Liver (tissue), 8 donors: ENCODE measurements at regions not wholly inside any gene's neighbourhood (a gene's known extent, or its start where the extent isn't known, plus 50 kb on each side); places are given as distances from the start of the nearest gene placed in this dataset.

Experiments used
- DNase-seq: peaks from one replicate; pipeline ENCODE4 v3.0.0-alpha.2; 2017; ENCODE audit warnings: low spot score
- H3K27ac ChIP-seq, 2 donors: one replicate each; pipeline ENCODE4 v1.7.0; 2013; ENCODE audit warnings: inconsistent platforms in 2 of 2, low read length in 2 of 2, control low read depth in 1 of 2, low read depth in 1 of 2, mild to moderate bottlenecking in 1 of 2
- H3K27me3 ChIP-seq, 4 donors: one replicate each; pipeline versions ENCODE4 v1.6.1 to v1.7.0; 2013; ENCODE audit warnings: low read length in 3 of 4, inconsistent platforms in 1 of 4, mild to moderate bottlenecking in 1 of 4, moderate library complexity in 1 of 4; ENCODE audit not compliant: control insufficient read depth in 4 of 4, insufficient read depth in 4 of 4
- H3K36me3 ChIP-seq, 4 donors: one replicate each; pipeline versions ENCODE4 v1.6.1 to v1.7.0; 2013; ENCODE audit warnings: low read length in 3 of 4, mild to moderate bottlenecking in 3 of 4, low read depth in 1 of 4, moderate library complexity in 1 of 4; ENCODE audit not compliant: control insufficient read depth in 4 of 4, insufficient read depth in 3 of 4
- H3K4me1 ChIP-seq, 4 donors: one replicate each; pipeline versions ENCODE4 v1.6.1 to v1.7.0; 2013; ENCODE audit warnings: low read length in 3 of 4, mild to moderate bottlenecking in 3 of 4, moderate library complexity in 1 of 4; ENCODE audit not compliant: control insufficient read depth in 4 of 4, insufficient read depth in 4 of 4
- H3K4me3 ChIP-seq, 3 donors: one replicate each; pipeline versions ENCODE4 v1.6.1 to v1.7.0; 2013; ENCODE audit warnings: low read length in 3 of 3, control low read depth in 1 of 3, low read depth in 1 of 3, mild to moderate bottlenecking in 1 of 3
- H3K9ac ChIP-seq, 2 donors: one replicate each; pipeline ENCODE4 v1.7.0; 2013; ENCODE audit warnings: low read length in 2 of 2, mild to moderate bottlenecking in 2 of 2, moderate library complexity in 2 of 2, control low read depth in 1 of 2, low read depth in 1 of 2
- H3K9me3 ChIP-seq, 4 donors: one replicate each; pipeline versions ENCODE4 v1.6.1 to v1.7.0; 2013; ENCODE audit warnings: low read length in 3 of 4; ENCODE audit not compliant: control insufficient read depth in 4 of 4
- ATF3 ChIP-seq: IDR thresholded peaks from 2 replicates; pipeline ENCODE4 v1.6.1; 2016; ENCODE audit warnings: antibody characterized with exemption
- CTCF ChIP-seq: fragments of 150-350 bp; IDR thresholded peaks from 2 replicates; pipeline ENCODE4 v1.5.1; 2017; ENCODE audit warnings: improper control_type of control experiment, low read depth, low read length; ENCODE audit not compliant: missing input control
- EGR1 ChIP-seq, 2 donors: IDR thresholded peaks; 2 replicates each; pipeline ENCODE4 v1.6.1; 2016 to 2018; ENCODE audit warnings: antibody characterized with exemption in 2 of 2, low read depth in 2 of 2
- FOXA1 ChIP-seq: IDR thresholded peaks from 2 replicates; pipeline ENCODE4 v1.6.1; 2016; ENCODE audit warnings: antibody characterized with exemption
- FOXA2 ChIP-seq: IDR thresholded peaks from 2 replicates; pipeline ENCODE4 v1.6.1; 2016; ENCODE audit warnings: antibody characterized with exemption
- GABPA ChIP-seq, 2 donors: IDR thresholded peaks in 1 of 2; conservative IDR thresholded peaks in 1 of 2; 2 replicates each; pipeline ENCODE4 v1.6.1; 2016; ENCODE audit warnings: antibody characterized with exemption in 2 of 2, mild to moderate bottlenecking in 1 of 2, moderate library complexity in 1 of 2
- HNF4A ChIP-seq, 2 donors: conservative IDR thresholded peaks; 2 replicates each; pipeline ENCODE4 v1.6.1; 2016; ENCODE audit warnings: antibody characterized with exemption in 2 of 2, mild to moderate bottlenecking in 2 of 2
- HNF4G ChIP-seq: IDR thresholded peaks from 2 replicates; pipeline ENCODE4 v1.6.1; 2016; ENCODE audit warnings: antibody characterized with exemption
- JUND ChIP-seq, 2 donors: IDR thresholded peaks; 2 replicates each; pipeline ENCODE4 v1.6.1; 2016; ENCODE audit warnings: antibody characterized with exemption in 2 of 2
- MAX ChIP-seq: IDR thresholded peaks from 2 replicates; pipeline ENCODE4 v1.6.1; 2016; ENCODE audit warnings: antibody characterized with exemption
- NR2F2 ChIP-seq: IDR thresholded peaks from 2 replicates; pipeline ENCODE4 v1.6.1; 2016; ENCODE audit warnings: antibody characterized with exemption
- RAD21 ChIP-seq, 2 donors: IDR thresholded peaks; 2 replicates each; pipeline ENCODE4 v1.6.1; 2016; ENCODE audit warnings: antibody characterized with exemption in 2 of 2, mild to moderate bottlenecking in 2 of 2
- REST ChIP-seq: IDR thresholded peaks from 2 replicates; pipeline ENCODE4 v1.6.1; 2016; ENCODE audit warnings: antibody characterized with exemption, mild to moderate bottlenecking
- SP1 ChIP-seq: IDR thresholded peaks from 2 replicates; pipeline ENCODE4 v1.6.1; 2018; ENCODE audit warnings: antibody characterized with exemption, mild to moderate bottlenecking
- TAF1 ChIP-seq: conservative IDR thresholded peaks from 2 replicates; pipeline ENCODE4 v1.6.1; 2016; ENCODE audit warnings: antibody characterized with exemption, mild to moderate bottlenecking
- YY1 ChIP-seq: IDR thresholded peaks from 2 replicates; pipeline ENCODE4 v1.6.1; 2016; ENCODE audit warnings: antibody characterized with exemption, mild to moderate bottlenecking
- ZBTB33 ChIP-seq: IDR thresholded peaks from 2 replicates; pipeline ENCODE4 v1.6.1; 2016; ENCODE audit warnings: antibody characterized with exemption
- WGBS: extraction: QIAGEN DNeasy Blood & Tissue Kit; methylation state at CpG from one replicate; pipeline ENCODE4 v1.1.7; 2013; 5-methylcytosine and 5-hydroxymethylcytosine counted together
- donor health status: healthy.
- donor health status: healthy.
- donor health status: healthy.
- donor health status: healthy.
- donor health status: healthy.

GRCh38 chr22:44404341-44405020 lies 91.7 kb upstream of the SHISAL1 start:
- Histone ChIP-seq H3K9ac (no peak overlapping the region), H3K4me1 (no peaks in the 10 kb centered on the region), H3K36me3 (no peaks in the 10 kb centered on the region), H3K9me3 (no peaks in the 10 kb centered on the region), H3K27me3 (no peaks in the 10 kb centered on the region), H3K4me3 (no peak overlapping the region), H3K27ac (no peak overlapping the region)
- no peak for TF ChIP-seq HNF4G
- no peak for DNase-seq
- 88% methylated on average over 16 of the region's 16 CpGs for WGBS

- Histone ChIP-seq H3K9ac (no peak overlapping the region), H3K4me1 (no peaks in the 10 kb centered on the region), H3K36me3 (no peaks in the 10 kb centered on the region), H3K27me3 (no peaks in the 10 kb centered on the region), H3K27ac (no peak overlapping the region), H3K4me3 (no peak overlapping the region), H3K9me3 (no peaks in the 10 kb centered on the region)
- DNase-seq, result no peak
- WGBS, result 81% methylated on average over 10 of the region's 10 CpGs
- no peak for TF ChIP-seq GABPA (IDR thresholded peaks at IDR 0.05 in 1 of 2, conservative IDR thresholded peaks at IDR 0.05 in 1 of 2)
- TF ChIP-seq NR2F2, result no peak
Observed at GRCh38 chr22:44403602-44404329, 91.0 kb upstream of the SHISAL1 start.

- Histone ChIP-seq H3K27me3 (no peaks in the 10 kb centered on the region), H3K9me3 (no peaks in the 10 kb centered on the region), H3K27ac (no peak overlapping the region), H3K9ac (no peak overlapping the region), H3K4me3 (no peak overlapping the region), H3K36me3 (no peaks in the 10 kb centered on the region), H3K4me1 (no peaks in the 10 kb centered on the region)
- DNase-seq, result no peak
- WGBS, result 89% methylated on average over 5 of the region's 5 CpGs
- TF ChIP-seq FOXA2, result no peak
- no peak for TF ChIP-seq CTCF
- no peak for TF ChIP-seq HNF4A (conservative IDR thresholded peaks at IDR 0.05)
- no peak for TF ChIP-seq RAD21 (IDR thresholded peaks at IDR 0.05)
- no peak for TF ChIP-seq TAF1
- no peak for TF ChIP-seq JUND (IDR thresholded peaks at IDR 0.05)
- no peak for TF ChIP-seq FOXA1
- TF ChIP-seq HNF4G, result no peak
- no peak for TF ChIP-seq NR2F2
- TF ChIP-seq REST, result no peak
- no peak for TF ChIP-seq EGR1 (IDR thresholded peaks at IDR 0.05; ENCODE audit: low read depth in 2 of 2)
- TF ChIP-seq SP1, result no peak
- TF ChIP-seq YY1, result no peak
- no peak for TF ChIP-seq ATF3
- no peak for TF ChIP-seq MAX
- no peak for TF ChIP-seq GABPA (IDR thresholded peaks at IDR 0.05 in 1 of 2, conservative IDR thresholded peaks at IDR 0.05 in 1 of 2)
- no peak for TF ChIP-seq ZBTB33
Observed at GRCh38 chr22:44403166-44403565, 90.4 kb upstream of the SHISAL1 start.
